ENCODE measurements at regions not wholly inside any gene's neighbourhood (a gene's known extent, or its start where the extent isn't known, plus 50 kb on each side); places are given as distances from the start of the nearest gene placed in this dataset.

DNA sequence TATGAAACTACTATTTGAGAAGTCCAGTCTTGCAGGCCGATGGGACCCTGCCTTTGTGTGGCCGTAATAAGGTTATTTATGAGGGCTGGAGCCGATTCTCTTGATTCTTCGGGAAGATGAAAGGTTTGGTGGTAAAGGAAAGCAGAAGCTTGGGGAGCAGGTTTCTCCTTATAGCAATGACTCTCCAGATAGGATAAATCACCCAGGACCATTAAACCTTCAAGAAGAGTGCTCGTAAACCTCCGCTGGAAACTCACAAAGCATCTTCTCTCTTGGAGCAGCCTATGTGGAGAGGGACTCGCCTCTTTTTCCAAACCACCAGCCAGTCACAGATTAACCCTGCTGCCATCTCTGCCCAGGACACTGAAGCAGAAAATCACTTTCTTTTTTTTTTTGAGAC lies 69.6 kb upstream of the SALL4 start:
- no peak for TF ChIP-seq EP300 (IDR thresholded peaks at IDR 0.05)
- TF ChIP-seq POLR2A (IDR thresholded peaks at IDR 0.05) = no peak

Measured in tibial nerve (tissue), 3 donors.